WERI-Rb-1 (cell line): ENCODE measurements at regions not wholly inside any gene's neighbourhood (a gene's known extent, or its start where the extent isn't known, plus 50 kb on each side); places are given as distances from the start of the nearest gene placed in this dataset.

ENCODE experiments used
- DNase-seq: peaks from one replicate; pipeline ENCODE4 v3.0.0-alpha.2; 2020
- H3K27ac ChIP-seq: fragments of 250-450 bp; sonication (Bioruptor Pico); 2 replicates; pipeline ENCODE4 v1.5.1; 2020; ENCODE audit warnings: mild to moderate bottlenecking, moderate library complexity
- H3K27me3 ChIP-seq: fragments of 250-450 bp; sonication (Bioruptor Pico); 2 replicates; pipeline ENCODE4 v1.5.1; 2021; ENCODE audit warnings: mild to moderate bottlenecking, low read depth, moderate library complexity; ENCODE audit not compliant: insufficient read depth, severe bottlenecking
- H3K36me3 ChIP-seq: fragments of 250-450 bp; sonication (Bioruptor Pico); 2 replicates; pipeline ENCODE4 v1.5.1; 2020; ENCODE audit warnings: mild to moderate bottlenecking, moderate library complexity
- H3K4me3 ChIP-seq: 2 replicates; pipeline ENCODE4 v1.5.1; 2011; ENCODE audit warnings: low read depth, mild to moderate bottlenecking, control low read depth, low read length
- H3K9me3 ChIP-seq: fragments of 250-450 bp; sonication (Bioruptor Pico); 2 replicates; pipeline ENCODE4 v1.5.1; 2021; ENCODE audit warnings: mild to moderate bottlenecking, moderate library complexity; ENCODE audit not compliant: severe bottlenecking
- CTCF ChIP-seq: IDR thresholded peaks from 2 replicates; pipeline ENCODE4 v1.5.1; 2011; ENCODE audit warnings: low read depth, mild to moderate bottlenecking, control low read depth, inconsistent platforms, low read length

GRCh38 chr5:124683917-124684555 is 62.4 kb downstream of the ZNF608 start:
- TF ChIP-seq CTCF, result no peak
- Histone ChIP-seq H3K27ac (no peak overlapping the region), H3K27me3 (no peaks in the 10 kb centered on the region), H3K4me3 (no peak overlapping the region), H3K36me3 (no peaks in the 10 kb centered on the region; the same call in none of the 2 replicates), H3K9me3 (no peaks in the 10 kb centered on the region)
- DNase-seq, result no peak

- Histone ChIP-seq H3K9me3 (no peaks in the 10 kb centered on the region), H3K27ac (no peak overlapping the region)
- no peak for DNase-seq
Observed at GRCh38 chr5:124679578-124680199, 66.8 kb downstream of the ZNF608 start.

GRCh38 chr5:124678922-124679519 is 67.4 kb downstream of the ZNF608 start:
- Histone ChIP-seq H3K36me3 (peaks cover 5% of the 10 kb centered on the region), H3K27me3 (no peaks in the 10 kb centered on the region), H3K4me3 (no peak overlapping the region), H3K27ac (no peak overlapping the region), H3K9me3 (no peaks in the 10 kb centered on the region)
- no peak for TF ChIP-seq CTCF
- DNase-seq, result no peak

More at GRCh38 chr5:124679578-124680199, 66.8 kb downstream of the ZNF608 start:
- no peak overlapping the region for H3K4me3 ChIP-seq
- no peak for TF ChIP-seq CTCF
- H3K27me3 ChIP-seq, result no peaks in the 10 kb centered on the region
- H3K36me3 ChIP-seq, result peaks cover 2% of the 10 kb centered on the region

- no peak overlapping the region for H3K27ac ChIP-seq
- no peaks in the 10 kb centered on the region for H3K9me3 ChIP-seq
- no peak overlapping the region for H3K4me3 ChIP-seq
- TF ChIP-seq CTCF, result no peak
- no peak for DNase-seq
- no peaks in the 10 kb centered on the region for H3K27me3 ChIP-seq
- H3K36me3 ChIP-seq, result peaks cover 5% of the 10 kb centered on the region
Observed at GRCh38 chr5:124678468-124678867, 68.0 kb downstream of the ZNF608 start.

GRCh38 chr5:124677374-124678351 is 68.8 kb downstream of the ZNF608 start:
- no peak overlapping the region for H3K4me3 ChIP-seq
- TF ChIP-seq CTCF, result no peak
- no peaks in the 10 kb centered on the region for H3K9me3 ChIP-seq
- H3K27ac ChIP-seq, result no peak overlapping the region
- no peaks in the 10 kb centered on the region for H3K27me3 ChIP-seq
- no peak for DNase-seq
- peaks cover 5% of the 10 kb centered on the region for H3K36me3 ChIP-seq
